NCI-H146 treated with DMSO at 0.1 percent for 48 hours (cell line): ENCODE measurements at regions not wholly inside any gene's neighbourhood (a gene's known extent, or its start where the extent isn't known, plus 50 kb on each side); places are given as distances from the start of the nearest gene placed in this dataset.
"Not testable (repeated sequence)": the region's sequence is repeated elsewhere in the genome, so short reads cannot be mapped to it uniquely, and the experiment has no call there.

Experiments used
- DNase-seq: peaks from one replicate; lab custom pipeline; 2025; ENCODE audit not compliant: unreplicated experiment; lab: John Stamatoyannopoulos, UW

DNA sequence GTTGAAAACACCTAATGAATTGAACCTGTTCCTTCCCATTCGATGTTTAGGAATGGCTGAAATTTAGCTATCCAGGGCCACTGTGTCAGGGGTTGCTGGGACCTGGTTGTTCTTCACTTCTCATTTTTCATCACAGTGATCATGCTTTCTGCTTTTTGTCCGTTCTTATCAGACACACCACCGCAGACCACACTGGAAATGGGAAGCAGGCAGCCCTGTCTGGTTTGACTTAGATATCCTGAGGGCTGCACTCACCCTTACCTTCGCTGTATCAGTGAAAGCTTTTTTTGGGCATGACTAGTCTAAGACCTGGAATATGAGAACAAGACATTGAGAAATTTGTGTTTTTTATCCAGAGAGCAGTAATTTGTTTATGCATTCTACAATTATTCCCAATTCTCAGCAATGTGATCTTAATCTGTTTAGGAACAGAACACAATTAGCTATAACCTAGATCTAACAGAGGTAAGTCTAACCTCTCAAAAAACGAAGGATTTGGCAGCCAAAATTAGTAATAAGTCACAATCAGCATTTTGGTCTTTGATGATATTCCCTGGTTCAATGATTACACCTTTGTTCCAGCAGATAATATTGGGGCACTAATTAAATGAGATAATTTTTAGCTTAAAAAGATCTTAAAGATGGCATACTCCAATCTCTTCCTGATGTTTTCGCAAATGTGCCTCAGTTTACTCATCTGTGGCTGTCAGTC, 126.0 kb upstream of the GOT2 start:
- no peak for DNase-seq

DNA sequence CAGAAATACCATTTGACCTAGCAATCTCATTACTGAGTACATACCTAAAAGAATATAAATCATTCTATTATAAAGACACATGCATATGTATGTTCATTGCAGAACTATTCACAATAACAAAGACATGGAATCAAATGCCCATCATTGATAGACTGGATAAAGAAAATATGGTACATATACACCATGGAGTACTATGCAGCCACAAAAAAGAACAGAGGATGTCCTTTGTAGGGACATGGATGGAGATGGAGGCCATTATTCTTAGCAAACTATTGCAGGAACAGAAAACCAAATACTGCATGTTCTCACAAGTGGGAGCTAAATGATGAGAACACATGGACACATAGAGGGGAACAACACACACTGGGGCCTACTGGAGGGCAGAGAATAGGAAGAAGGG, 124.5 kb upstream of the GOT2 start:
- not testable (repeated sequence) for DNase-seq

DNA sequence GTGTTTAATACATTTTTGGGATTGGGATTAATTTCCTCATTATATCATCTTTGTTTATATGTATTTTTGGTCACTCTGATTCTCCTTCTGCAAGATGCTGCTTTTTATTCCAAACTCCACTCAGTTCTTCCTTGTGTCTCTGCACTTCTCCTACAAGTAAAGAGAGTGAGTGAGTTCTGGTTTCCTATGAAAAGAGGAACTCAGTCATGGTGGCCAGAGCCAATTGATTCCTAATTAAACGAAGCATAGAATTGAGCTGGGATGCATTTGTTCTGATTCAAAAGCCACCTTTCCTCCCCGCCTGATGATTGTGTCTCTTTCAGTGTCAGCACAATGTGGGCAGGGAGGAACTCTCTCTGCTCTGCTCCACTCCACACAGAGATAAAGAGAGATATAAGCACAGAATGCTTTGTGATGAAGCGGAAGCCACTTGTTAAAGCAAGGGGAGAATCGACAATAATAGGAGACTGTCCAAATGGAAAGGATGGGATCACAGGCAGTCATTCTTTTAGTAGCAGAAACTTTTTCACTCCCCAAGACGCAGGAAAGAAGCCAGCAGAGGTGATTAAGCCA, 121.3 kb upstream of the GOT2 start:
- no peak for DNase-seq

DNA sequence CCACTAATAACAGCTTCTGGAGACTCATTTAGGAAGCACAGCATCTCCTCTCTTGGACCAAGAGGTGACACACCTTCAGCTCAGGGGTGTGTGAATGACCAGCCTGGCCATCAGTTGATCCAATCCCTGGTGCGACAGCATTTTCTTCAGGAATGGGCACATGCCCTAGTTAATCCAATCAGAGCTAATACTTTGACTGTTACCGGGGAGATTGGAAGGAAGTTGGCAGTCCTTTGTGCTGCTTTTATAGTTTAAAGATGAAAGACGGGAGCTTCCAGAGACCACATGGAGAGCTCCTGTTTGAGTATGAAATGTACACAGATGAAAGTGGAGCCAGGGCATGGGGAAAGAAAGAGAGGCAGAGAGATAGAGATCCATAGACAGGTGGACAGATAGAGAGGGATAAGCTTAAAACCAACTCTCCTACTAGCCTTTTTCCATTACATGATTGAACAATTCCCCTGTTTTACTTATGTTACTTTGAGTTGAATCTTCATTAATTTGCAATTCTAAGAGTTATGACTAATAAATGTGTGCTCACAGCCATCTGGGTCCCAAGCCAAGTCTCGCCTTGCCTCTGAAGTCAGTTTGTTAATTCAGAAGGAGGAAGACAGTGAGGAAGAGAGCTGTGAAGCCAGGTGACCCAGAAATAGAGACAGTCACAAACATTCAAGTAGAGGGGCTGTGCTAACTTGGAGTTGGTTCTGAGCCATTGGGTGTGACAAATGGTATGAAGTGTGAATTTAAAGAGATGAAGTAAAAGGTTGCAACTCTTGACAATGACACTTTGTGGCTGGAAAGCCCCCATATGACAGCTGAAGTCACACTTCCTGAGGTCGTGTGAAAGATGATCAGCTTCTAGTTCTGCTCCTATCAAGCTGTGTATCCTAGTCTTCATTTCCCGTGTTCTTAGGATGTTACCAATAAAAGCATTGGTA, 120.0 kb upstream of the GOT2 start:
- DNase-seq = no peak

DNA sequence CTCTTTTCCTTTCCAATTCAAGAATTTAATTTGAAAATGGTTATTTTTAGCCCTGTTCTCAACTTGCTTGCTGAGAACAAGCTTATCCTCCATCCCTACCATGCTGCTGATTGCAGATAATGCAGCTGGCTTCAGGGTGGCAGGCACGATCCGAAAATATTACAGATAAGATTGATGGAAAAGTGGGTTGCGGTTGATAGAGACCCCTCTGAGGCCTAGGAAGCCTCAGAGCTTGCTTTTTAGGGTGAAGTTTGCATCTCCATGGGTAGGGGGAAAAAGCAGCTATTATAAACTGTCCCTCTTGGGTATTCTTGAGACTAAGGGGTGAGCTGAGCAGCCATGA, 116.5 kb upstream of the GOT2 start:
- DNase-seq = no peak

DNA sequence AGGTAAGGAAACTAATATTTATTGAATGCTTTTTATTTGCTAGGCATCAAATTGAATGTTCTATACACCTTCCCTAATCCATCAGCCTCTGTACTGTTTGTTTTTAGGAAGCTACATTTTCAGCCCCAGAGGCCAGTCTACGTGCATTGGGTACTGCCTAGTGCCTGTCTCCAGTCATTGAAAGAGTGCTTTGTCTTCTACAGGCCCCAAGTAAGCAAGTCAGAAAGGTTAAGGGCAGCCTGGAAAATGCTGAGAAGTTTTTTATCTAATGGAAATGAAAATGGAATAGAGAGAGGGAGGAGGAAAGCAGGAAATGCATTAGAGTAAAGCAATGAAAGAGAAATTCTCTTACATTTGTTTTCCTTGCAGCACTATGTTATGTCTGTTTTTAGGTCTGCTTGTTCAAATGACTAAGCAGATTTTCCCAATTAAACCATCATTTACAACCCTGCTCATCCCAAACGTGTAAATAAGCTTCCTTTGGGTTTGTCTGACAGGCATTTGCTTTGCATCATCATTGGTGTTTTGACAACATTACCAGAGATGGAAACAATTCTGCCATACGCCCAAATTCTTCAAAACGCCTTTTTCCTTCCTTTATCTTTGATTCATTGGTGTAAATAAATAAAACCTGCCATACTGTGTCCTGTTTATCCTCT, 116.0 kb upstream of the GOT2 start:
- no peak for DNase-seq

DNA sequence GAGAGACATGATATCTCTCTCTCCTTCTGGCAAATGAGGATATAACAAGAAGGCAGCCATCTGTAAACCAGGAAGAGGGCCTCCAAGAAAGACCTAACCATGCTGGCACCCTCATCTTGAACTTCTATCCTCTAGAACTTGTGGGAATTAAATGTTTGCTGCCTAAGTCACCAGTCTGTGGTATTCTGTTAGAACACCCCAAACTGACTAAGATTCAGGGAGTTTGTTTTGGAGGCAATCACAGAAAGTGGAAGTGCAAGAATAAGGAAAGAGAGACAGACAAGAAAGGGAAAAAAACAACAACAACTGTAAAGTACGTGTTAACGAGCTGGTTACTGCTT, 114.5 kb upstream of the GOT2 start:
- DNase-seq = no peak

DNA sequence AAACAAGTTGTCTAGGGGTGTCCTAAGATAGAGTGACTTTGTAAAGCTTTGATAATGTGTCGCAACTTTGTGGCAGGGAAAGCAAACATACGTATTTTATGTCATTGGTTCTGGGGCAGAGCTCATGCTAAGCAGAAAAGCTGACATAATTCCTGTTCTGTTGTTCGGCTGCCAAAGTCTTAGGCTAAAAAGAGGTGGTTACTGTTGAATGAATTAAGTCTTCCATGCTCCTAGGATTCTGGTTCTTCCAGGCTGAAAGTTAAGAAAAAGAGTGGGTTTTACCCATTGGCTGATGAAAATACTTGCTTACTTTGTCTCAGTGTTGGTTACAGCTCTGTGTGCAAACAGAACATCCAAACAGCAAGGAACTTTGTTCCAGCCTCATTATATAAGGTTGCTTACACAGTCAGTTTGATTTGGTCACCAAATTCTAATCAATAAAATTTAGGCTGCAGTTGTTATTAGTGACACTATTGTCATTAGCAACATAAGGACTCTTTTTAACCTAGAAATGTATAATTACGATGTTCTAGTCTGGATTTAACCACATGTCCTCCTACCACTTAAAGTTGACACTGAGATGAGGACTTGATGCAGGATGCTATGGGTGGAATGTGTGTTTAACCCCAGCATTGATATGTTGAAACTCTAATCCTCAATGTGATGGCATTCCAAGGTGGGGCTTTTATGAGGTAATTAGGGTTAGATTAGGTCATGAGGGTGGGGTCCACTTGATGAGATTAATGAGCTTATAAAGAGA, 114.0 kb upstream of the GOT2 start:
- DNase-seq = no peak

DNA sequence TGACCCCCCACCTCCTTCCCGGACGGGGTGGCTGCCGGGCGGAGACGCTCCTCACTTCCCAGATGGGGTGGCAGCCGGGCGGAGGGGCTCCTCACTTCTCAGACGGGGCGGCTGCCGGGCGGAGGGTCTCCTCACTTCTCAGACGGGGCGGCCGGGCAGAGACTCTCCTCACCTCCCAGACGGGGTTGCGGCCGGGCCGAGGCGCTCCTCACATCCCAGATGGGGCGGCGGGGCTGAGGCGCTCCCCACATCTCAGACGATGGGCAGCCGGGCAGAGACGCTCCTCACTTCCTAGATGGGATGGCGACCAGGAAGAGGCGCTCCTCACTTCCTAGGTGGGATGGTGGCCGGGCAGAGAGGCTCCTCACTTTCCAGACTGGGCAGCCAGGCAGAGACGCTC, 112.1 kb upstream of the GOT2 start:
- not testable (repeated sequence) for DNase-seq

DNA sequence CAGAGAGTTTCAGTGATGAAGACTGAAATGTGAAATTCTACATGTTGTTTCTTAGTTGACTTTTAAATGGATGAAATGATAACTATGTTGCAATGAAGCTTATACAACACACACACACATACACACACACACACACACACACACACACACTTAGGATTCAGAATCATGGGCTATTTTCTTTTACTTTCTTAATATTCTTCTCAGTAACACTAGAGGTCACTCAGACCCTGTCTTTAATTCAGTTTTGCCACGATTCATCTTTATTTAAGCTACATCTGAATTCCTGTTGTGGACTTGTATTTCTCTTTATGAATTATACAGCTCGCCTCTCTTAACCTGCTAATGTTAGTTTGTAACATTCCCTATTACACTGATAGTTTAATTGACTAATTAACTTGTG, 109.6 kb upstream of the GOT2 start:
- no peak for DNase-seq

DNA sequence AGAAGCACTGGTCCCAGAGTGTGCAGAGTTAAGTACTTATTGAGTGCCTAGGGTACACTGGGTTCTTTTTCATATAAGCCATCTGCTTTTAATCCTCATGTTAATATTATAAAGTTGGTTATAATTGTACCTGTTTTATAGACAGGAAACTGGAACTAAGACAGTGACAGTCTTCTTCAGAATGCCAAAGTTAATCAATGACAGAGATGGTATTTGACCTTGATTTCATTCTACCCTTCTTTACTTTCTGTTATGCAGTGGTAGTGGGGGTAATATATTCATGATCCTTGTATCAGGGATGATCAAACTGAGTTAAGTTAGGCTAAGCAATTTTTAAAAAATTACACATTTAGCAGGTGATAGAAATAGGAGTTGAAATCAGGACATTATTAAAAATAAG, 108.6 kb upstream of the GOT2 start:
- no peak for DNase-seq

DNA sequence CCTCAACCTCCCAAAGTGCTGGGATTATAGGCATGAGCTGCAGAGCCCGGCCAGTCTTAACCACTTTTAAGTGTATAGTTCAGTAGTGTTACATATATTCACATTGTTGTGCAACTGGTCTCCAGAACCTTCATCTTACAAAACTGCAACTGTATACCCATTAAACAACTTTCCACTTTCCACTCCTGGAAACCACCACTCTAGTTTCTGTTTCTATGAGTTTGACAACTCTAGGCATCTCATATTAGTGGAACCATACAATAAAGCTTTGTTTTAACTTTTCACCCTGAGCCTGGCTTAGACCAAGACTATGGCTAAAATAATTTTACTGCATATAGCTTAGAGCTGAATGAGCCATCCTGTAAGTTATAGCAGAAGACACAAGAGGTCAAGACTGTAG, 108.0 kb upstream of the GOT2 start:
- no peak for DNase-seq

DNA sequence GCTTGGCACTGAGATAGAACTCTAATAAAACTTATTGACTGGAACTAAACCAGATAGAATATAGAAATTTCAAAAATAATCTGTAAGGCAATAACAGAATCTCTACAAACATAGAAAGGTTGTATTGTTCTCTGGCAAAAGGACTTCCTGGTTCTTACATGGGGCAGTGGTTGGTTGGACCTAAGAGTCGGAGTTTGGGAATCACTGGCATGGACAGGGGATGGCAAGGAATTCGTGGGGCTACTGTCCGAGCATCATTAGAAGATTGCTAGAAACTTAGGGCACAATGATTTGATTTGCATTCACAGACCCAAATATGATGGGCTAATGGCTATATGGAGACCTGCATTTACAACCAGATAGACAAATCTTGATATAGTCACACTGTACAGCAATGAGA, 103.8 kb upstream of the GOT2 start:
- no peak for DNase-seq

DNA sequence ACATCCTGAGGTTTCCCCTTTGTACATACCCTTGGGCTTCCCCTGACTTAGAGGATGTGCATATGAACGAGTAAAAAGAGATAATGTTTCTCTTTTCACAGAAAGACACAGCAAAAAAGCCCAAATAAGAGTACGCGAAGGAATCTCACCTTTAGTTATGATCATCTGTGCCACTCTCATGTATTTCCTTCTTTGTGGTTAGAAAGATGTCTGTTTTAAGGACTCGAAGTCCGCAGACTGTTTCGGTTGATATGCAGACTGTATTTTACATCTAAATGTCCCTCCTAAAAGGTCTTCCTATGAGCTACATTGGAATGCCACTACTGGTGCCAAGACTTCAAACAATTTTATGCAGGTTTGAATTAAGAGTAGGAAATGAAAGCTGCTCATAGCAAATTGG, 102.3 kb upstream of the GOT2 start:
- DNase-seq = no peak

DNA sequence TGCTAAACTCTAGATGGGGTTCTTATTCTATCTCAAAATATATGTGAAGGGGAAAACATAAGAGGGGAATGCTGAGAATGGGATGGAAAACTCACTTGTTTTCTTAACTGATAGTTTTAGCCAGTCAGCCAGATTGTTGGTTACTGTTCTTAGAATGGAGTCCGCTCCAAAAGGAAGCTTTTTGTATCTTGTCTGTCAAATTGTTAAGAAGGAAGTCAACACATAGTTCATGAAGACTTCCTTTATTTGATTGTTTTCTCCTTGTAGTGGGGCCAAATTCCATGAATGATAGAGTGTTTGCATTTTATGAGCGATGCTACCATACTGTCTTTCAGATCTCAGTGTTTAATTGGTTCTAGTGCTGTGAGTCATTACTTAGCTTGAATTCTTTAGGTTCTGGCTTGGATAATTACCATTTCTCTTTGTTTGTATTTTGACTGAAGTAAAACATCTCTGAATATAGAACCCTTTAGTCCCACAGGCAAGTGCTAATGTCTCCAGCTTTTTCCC, 98.3 kb upstream of the GOT2 start:
- DNase-seq = no peak

DNA sequence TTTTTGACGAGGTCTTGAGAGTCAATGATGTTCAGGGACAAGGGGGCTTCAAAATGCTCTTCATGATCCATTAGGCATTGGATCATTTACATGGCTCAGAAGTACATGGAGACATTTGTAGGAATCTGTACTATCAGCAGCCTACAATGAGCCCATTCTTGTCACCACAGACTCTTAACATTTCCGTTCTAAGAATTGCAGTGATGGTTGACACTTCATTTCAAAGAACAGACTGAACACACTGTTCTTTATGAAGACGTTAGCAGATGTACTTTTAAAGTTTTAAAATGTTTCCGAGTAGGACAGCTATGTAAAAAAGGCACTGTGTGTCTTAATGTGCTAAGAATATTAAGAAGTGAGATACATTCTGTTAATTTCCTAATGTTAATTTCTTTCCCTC, 97.3 kb upstream of the GOT2 start:
- DNase-seq = no peak

DNA sequence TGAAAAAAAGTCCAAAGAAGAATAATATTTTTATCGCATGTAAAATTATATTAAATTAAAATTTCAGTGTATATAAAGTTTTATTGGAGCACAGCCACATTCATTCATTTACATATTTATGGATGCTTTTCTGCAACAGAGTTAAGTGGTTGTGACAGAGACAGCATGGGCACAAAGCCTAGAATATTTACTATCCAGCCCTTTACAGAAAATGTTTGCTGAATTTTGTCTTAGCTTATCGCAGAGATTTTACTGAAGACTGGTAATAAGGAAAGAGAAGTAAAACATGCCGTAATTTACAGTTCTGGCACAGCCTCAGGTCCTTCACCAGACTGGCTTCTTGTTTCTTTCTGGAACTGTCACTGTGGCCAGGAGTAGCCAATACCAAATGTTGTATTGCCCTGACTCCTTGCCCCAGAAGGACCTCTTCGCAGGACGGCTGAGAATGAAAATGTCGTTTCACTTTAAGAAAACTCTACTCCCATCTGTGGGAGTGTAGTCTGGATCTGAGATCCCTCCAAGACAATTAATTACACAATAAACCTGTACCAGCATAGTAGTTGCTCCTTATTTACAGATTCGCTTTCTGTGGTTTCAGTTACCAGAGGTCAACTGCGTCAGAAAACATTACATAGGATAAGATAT, 94.9 kb upstream of the GOT2 start:
- DNase-seq = no peak

DNA sequence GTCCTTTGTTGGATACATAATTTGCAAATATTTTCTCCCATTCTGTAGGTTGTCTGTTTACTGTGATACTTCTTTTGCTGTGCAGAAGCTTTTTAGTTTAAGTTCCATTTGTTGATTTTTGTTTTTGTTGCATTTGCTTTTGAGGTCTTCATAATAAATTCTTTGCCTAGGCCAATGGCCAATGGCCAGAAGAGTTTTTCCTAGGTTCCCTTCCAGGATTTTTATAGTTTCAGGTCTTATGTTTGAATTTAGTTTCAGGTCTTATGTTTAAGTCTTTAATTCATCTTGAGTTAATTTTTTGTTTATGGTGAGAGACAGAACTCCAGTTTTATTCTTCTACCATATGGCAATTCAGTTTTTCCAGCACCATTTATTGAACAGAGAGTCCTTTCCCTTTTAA, 90.1 kb upstream of the GOT2 start:
- DNase-seq = no peak

DNA sequence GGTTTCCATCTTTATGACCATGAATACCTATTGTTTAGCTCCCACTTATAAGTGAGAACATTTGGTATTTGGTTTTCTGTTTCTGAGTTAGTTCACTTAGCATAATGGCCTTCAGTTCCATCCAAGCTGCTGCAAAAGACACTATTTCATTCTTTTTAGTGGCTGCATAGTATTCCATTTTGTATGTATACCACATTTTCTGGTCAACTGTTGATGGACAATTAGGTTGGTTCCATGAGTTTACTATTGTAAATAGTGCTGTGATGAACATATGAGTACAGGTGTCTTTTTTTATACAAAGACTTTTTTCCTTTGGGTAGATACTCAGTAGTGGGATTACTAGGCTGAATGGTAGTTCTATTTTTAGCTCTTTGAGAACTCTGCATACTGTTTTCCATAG, 87.8 kb upstream of the GOT2 start:
- no peak for DNase-seq

DNA sequence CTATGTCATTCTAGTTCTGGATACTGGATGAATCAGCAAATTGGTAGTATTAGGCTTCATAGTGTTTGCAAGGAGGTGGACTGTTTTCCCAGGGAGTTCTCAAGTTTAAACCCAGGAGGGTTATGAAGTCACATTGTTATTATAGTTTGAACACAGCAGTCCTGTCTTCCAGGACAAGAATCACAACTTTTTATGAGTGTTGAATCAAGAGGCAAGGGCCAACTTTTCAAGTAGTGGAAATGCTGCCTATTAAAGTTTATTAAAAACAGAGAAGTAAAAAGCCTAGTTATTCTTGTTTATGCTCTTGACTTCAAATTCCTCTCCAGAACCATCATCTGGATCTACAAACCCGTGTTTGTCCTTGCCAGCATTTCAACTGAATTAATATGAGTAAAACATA, 86.3 kb upstream of the GOT2 start:
- DNase-seq = no peak
